SK-N-SH (cell line): ENCODE measurements at regions not wholly inside any gene's neighbourhood (a gene's known extent, or its start where the extent isn't known, plus 50 kb on each side); places are given as distances from the start of the nearest gene placed in this dataset.

ENCODE experiments used
- CTCF ChIA-PET: fragments of 300-600, 350-600 bp; formaldehyde crosslinking; extraction: SDS; loops from one replicate; lab custom pipeline; 2021; lab: Yijun Ruan, JAX
- POLR2A ChIA-PET: fragments of 350-600 bp; sonication (Branson Sonifier 250); formaldehyde crosslinking; extraction: SDS; loops from one replicate; lab custom pipeline; 2020; ENCODE audit warnings: antibody characterized with exemption, inconsistent platforms; lab: Yijun Ruan, JAX
- DNase-seq: peaks from one replicate; pipeline ENCODE4 v3.0.0; 2012
- H2AFZ ChIP-seq: fragments of 200-600 bp; sonication (generic); 2 replicates; pipeline ENCODE4 v1.8.1; 2016; ENCODE audit warnings: antibody characterized with exemption, mild to moderate bottlenecking, low read depth
- H3F3A ChIP-seq: fragments of 200-600 bp; sonication (generic); replicated peaks from 2 replicates; pipeline ENCODE3; 2016; ENCODE audit warnings: antibody characterized with exemption, mild to moderate bottlenecking; ENCODE audit not compliant: insufficient read depth
- H3K27ac ChIP-seq, 2 experiments: fragments of 200-500 bp in 1 of 2; fragments of 200-600 bp in 1 of 2; sonication (Bioruptor generic) in 1 of 2; sonication (generic), shearing (Covaris generic) in 1 of 2; 2 replicates each; pipeline versions ENCODE4 v1.5.1 to v1.6.1; 2014 to 2016; ENCODE audit warnings: low read depth in 2 of 2, inconsistent platforms in 1 of 2, low read length in 1 of 2, mild to moderate bottlenecking in 1 of 2, mixed read lengths in 1 of 2
- H3K27me3 ChIP-seq: fragments of 200-600 bp; sonication (generic), shearing (Covaris generic); 2 replicates; pipeline ENCODE4 v1.6.1; 2016; ENCODE audit warnings: mixed run types; ENCODE audit not compliant: insufficient read depth
- H3K36me3 ChIP-seq, 2 experiments: fragments of 200-500 bp in 1 of 2; fragments of 200-600 bp in 1 of 2; sonication (Bioruptor generic) in 1 of 2; sonication (generic) in 1 of 2; replicated peaks in 1 of 2; 2 replicates each; pipeline versions ENCODE3 to v1.5.1; 2014 to 2016; ENCODE audit warnings: low read length in 1 of 2, mild to moderate bottlenecking in 1 of 2; ENCODE audit not compliant: insufficient read depth in 2 of 2, control insufficient read depth in 1 of 2
- H3K4me1 ChIP-seq, 2 experiments: fragments of 200-500 bp in 1 of 2; fragments of 200-600 bp in 1 of 2; sonication (Bioruptor generic) in 1 of 2; sonication (generic), shearing (Covaris generic) in 1 of 2; 2 replicates each; pipeline versions ENCODE4 v1.5.1 to v1.6.1; 2014 to 2016; ENCODE audit warnings: low read depth in 1 of 2, low read length in 1 of 2, mixed run types in 1 of 2; ENCODE audit not compliant: insufficient read depth in 2 of 2, control insufficient read depth in 1 of 2
- H3K4me2 ChIP-seq: fragments of 200-600 bp; sonication (generic), shearing (Covaris generic); 2 replicates; pipeline ENCODE4 v1.6.1; 2017; ENCODE audit warnings: mixed run types
- H3K4me3 ChIP-seq, 2 experiments: fragments of 200-500 bp in 1 of 2; fragments of 200-600 bp in 1 of 2; sonication (Bioruptor generic) in 1 of 2; sonication (generic), shearing (Covaris generic) in 1 of 2; 2 replicates each; pipeline versions ENCODE4 v1.5.1 to v1.8.1; 2014 to 2016; ENCODE audit warnings: low read depth in 2 of 2, inconsistent platforms in 1 of 2, low read length in 1 of 2, mild to moderate bottlenecking in 1 of 2, mixed read lengths in 1 of 2, moderate library complexity in 1 of 2
- H3K79me2 ChIP-seq: fragments of 200-600 bp; sonication (generic); 2 replicates; pipeline ENCODE4 v1.8.1; 2017; ENCODE audit warnings: mild to moderate bottlenecking; ENCODE audit not compliant: insufficient read depth
- H3K9ac ChIP-seq: fragments of 200-600 bp; sonication (generic); 2 replicates; pipeline ENCODE4 v1.6.1; 2017; ENCODE audit warnings: mixed run types
- H3K9me2 ChIP-seq: fragments of 200-600 bp; sonication (generic); 2 replicates; pipeline ENCODE4 v1.6.1; 2017; ENCODE audit warnings: mixed run types
- H3K9me3 ChIP-seq: fragments of 200-600 bp; sonication (generic); 2 replicates; pipeline ENCODE4 v1.6.1; 2017; ENCODE audit warnings: mixed run types, mild to moderate bottlenecking, moderate library complexity
- H4K20me1 ChIP-seq: fragments of 200-600 bp; sonication (generic); 2 replicates; pipeline ENCODE4 v1.6.1; 2017; ENCODE audit warnings: mild to moderate bottlenecking, mixed run types; ENCODE audit not compliant: insufficient read depth
- CHD2 ChIP-seq: fragments of 150-350 bp; IDR thresholded peaks from 2 replicates; pipeline ENCODE4 v1.6.1; 2018; ENCODE audit warnings: low read length; ENCODE audit not compliant: partially characterized antibody
- EZH2phosphoT487 ChIP-seq: fragments of 200-600 bp; sonication (generic); IDR thresholded peaks from 2 replicates; pipeline ENCODE4 v1.6.1; 2017; ENCODE audit warnings: low read depth, mixed run types, mild to moderate bottlenecking, antibody characterized with exemption, moderate library complexity, borderline replicate concordance
- FOSL2 ChIP-seq: IDR thresholded peaks from 2 replicates; pipeline ENCODE4 v1.4.0; 2012; ENCODE audit warnings: low read depth, mild to moderate bottlenecking, moderate library complexity, borderline replicate concordance
- FOXM1 ChIP-seq: IDR thresholded peaks from 2 replicates; pipeline ENCODE4 v1.4.0; 2012; ENCODE audit warnings: low read depth, mild to moderate bottlenecking
- GABPA ChIP-seq: IDR thresholded peaks from 2 replicates; pipeline ENCODE4 v1.4.0; 2012; ENCODE audit warnings: low read depth, mild to moderate bottlenecking
- GATA2 ChIP-seq: sonication (generic); formaldehyde crosslinking; IDR thresholded peaks from 2 replicates; pipeline ENCODE4 v1.5.0; 2020; ENCODE audit warnings: mild to moderate bottlenecking, missing genetic modification reagents
- JUND ChIP-seq: IDR thresholded peaks from 2 replicates; pipeline ENCODE4 v1.4.0; 2012
- MEF2A ChIP-seq: IDR thresholded peaks from 2 replicates; pipeline ENCODE4 v1.4.0; 2012; ENCODE audit warnings: low read depth, borderline replicate concordance
- NRF1 ChIP-seq: IDR thresholded peaks from 2 replicates; pipeline ENCODE4 v1.6.1; 2012; ENCODE audit warnings: low read depth, mild to moderate bottlenecking, low read length
- RAD21 ChIP-seq: IDR thresholded peaks from 2 replicates; pipeline ENCODE4 v1.6.1; 2012; ENCODE audit warnings: mild to moderate bottlenecking, low read length
- RCOR1 ChIP-seq: fragments of 150-350 bp; IDR thresholded peaks from 2 replicates; pipeline ENCODE4 v1.6.1; 2017; ENCODE audit warnings: antibody characterized with exemption, low read length
- RXRA ChIP-seq: IDR thresholded peaks from 2 replicates; pipeline ENCODE4 v1.4.0; 2012; ENCODE audit warnings: low read depth, mild to moderate bottlenecking, borderline replicate concordance
- TCF12 ChIP-seq: IDR thresholded peaks from 2 replicates; pipeline ENCODE4 v1.4.0; 2012
- TEAD4 ChIP-seq: IDR thresholded peaks from 2 replicates; pipeline ENCODE4 v1.4.0; 2012; ENCODE audit warnings: mild to moderate bottlenecking, borderline replicate concordance; ENCODE audit not compliant: insufficient read depth
- USF1 ChIP-seq: IDR thresholded peaks from 2 replicates; pipeline ENCODE4 v1.4.0; 2012; ENCODE audit warnings: low read depth, borderline replicate concordance
- USF2 ChIP-seq: fragments of 150-350 bp; IDR thresholded peaks from 2 replicates; pipeline ENCODE4 v1.6.1; 2017; ENCODE audit warnings: antibody characterized with exemption, low read length, low read depth, borderline replicate concordance
- ZBTB33 ChIP-seq: IDR thresholded peaks from 2 replicates; pipeline ENCODE4 v1.4.0; 2012; ENCODE audit warnings: low read depth, borderline replicate concordance
- WGBS: methylation state at CpG from one replicate; pipeline ENCODE4 v1.1.6; 2017; ENCODE audit warnings: low lambda C conversion rate; 5-methylcytosine and 5-hydroxymethylcytosine counted together
- TF ChIP-seq, protein P1 (sequence below): IDR thresholded peaks from 2 replicates; pipeline ENCODE4 v1.6.1; 2012; ENCODE audit warnings: mild to moderate bottlenecking, low read depth, low read length, moderate library complexity

DNA sequence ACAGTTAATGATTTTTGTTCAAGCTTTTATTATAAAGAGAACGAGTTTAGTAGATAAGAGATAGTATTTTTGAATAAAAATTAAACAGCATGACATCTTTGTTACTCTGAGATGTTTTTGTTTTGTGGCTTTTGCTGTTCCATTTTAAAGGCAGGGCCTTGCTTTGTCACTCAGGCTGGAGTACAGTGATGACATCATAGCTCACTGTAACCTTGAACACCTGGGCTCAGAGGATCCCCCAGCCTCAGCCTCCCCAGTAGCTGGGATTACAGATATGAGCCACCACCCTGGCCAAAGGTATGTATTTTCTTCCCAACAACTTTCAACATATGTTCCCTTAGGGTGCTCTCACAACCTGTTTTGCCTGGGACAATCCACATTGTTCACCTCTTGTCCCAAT is 730.9 kb upstream of the RGMB start:
- H3K27me3 ChIP-seq = no peaks in the 10 kb centered on the region
- 60% methylated on average over 1 of the region's 1 CpG for WGBS
- no peaks in the 10 kb centered on the region for H3K79me2 ChIP-seq
- H3K4me2 ChIP-seq = no peak overlapping the region
- POLR2A ChIA-PET = no interaction called here
- H2AFZ ChIP-seq = no peak overlapping the region
- H3K4me3 ChIP-seq = no peak overlapping the region
- CTCF ChIA-PET = no interaction called here
- H3K9me2 ChIP-seq = no peaks in the 10 kb centered on the region
- no peaks in the 10 kb centered on the region for H3K9me3 ChIP-seq
- H3K4me1 ChIP-seq = no peaks in the 10 kb centered on the region
- H3K36me3 ChIP-seq = no peaks in the 10 kb centered on the region
- no peak for DNase-seq
- no peaks in the 10 kb centered on the region for H4K20me1 ChIP-seq
- TF ChIP-seq RXRA (no peak), USF1 (no peak), GATA2 (CRISPR knock-in tag) (no peak), CHD2 (no peak), EZH2phosphoT487 (no peak), USF2 (no peak), FOSL2 (no peak), NRF1 (no peak), RCOR1 (no peak), RAD21 (no peak), GABPA (no peak), ZBTB33 (no peak), FOXM1 (no peak), TEAD4 (no peak), MEF2A (no peak), TCF12 (no peak), JUND (no peak)
- TF ChIP-seq, protein P1, sequence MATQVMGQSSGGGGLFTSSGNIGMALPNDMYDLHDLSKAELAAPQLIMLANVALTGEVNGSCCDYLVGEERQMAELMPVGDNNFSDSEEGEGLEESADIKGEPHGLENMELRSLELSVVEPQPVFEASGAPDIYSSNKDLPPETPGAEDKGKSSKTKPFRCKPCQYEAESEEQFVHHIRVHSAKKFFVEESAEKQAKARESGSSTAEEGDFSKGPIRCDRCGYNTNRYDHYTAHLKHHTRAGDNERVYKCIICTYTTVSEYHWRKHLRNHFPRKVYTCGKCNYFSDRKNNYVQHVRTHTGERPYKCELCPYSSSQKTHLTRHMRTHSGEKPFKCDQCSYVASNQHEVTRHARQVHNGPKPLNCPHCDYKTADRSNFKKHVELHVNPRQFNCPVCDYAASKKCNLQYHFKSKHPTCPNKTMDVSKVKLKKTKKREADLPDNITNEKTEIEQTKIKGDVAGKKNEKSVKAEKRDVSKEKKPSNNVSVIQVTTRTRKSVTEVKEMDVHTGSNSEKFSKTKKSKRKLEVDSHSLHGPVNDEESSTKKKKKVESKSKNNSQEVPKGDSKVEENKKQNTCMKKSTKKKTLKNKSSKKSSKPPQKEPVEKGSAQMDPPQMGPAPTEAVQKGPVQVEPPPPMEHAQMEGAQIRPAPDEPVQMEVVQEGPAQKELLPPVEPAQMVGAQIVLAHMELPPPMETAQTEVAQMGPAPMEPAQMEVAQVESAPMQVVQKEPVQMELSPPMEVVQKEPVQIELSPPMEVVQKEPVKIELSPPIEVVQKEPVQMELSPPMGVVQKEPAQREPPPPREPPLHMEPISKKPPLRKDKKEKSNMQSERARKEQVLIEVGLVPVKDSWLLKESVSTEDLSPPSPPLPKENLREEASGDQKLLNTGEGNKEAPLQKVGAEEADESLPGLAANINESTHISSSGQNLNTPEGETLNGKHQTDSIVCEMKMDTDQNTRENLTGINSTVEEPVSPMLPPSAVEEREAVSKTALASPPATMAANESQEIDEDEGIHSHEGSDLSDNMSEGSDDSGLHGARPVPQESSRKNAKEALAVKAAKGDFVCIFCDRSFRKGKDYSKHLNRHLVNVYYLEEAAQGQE = no peak
- H3F3A ChIP-seq = no peaks in the 10 kb centered on the region
- no peak overlapping the region for H3K9ac ChIP-seq
- no peak overlapping the region for H3K27ac ChIP-seq
